ENCODE measurements at regions not wholly inside any gene's neighbourhood (a gene's known extent, or its start where the extent isn't known, plus 50 kb on each side); places are given as distances from the start of the nearest gene placed in this dataset.

DNA sequence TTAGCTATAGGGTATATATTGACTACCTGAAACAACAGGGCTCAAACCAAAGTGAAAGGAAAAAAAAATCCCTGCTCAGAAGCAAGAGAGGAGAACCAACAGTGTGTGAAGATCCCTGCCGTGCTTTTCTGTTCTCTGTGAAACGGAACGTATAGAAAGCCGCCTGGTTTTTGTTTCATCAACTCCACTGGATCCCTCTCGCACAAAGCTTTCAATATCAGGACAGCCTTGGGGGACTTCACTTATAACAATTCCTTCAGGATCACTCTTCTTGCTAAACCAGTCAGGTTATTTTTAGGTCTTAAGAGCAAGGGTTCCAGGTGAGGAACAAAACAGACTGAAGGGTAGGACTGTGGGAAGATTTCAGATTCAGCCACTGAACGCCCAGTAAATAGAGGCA, 151.1 kb upstream of the CACNA2D1 start:
- TF ChIP-seq, protein P1, sequence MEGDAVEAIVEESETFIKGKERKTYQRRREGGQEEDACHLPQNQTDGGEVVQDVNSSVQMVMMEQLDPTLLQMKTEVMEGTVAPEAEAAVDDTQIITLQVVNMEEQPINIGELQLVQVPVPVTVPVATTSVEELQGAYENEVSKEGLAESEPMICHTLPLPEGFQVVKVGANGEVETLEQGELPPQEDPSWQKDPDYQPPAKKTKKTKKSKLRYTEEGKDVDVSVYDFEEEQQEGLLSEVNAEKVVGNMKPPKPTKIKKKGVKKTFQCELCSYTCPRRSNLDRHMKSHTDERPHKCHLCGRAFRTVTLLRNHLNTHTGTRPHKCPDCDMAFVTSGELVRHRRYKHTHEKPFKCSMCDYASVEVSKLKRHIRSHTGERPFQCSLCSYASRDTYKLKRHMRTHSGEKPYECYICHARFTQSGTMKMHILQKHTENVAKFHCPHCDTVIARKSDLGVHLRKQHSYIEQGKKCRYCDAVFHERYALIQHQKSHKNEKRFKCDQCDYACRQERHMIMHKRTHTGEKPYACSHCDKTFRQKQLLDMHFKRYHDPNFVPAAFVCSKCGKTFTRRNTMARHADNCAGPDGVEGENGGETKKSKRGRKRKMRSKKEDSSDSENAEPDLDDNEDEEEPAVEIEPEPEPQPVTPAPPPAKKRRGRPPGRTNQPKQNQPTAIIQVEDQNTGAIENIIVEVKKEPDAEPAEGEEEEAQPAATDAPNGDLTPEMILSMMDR (IDR thresholded peaks at IDR 0.05) = no peak
- TF ChIP-seq POLR2A (IDR thresholded peaks at IDR 0.05) (no peak), EP300 (IDR thresholded peaks at IDR 0.05) (no peak), POLR2AphosphoS5 (IDR thresholded peaks at IDR 0.05) (no peak)

Measured in upper lobe of left lung (tissue), 4 donors.